HCT116 (cell line): ENCODE measurements at regions not wholly inside any gene's neighbourhood (a gene's known extent, or its start where the extent isn't known, plus 50 kb on each side); places are given as distances from the start of the nearest gene placed in this dataset.
A peak's percentile ranks its signal among the peaks of the same experiment; 100 is the strongest.

ENCODE experiments used
- ATAC-seq: fragments of 200-7000 bp; cut with Tn5 transposase; 2 replicates; pipeline ENCODE4 v1.9.1; 2020; ENCODE audit warnings: mild to moderate bottlenecking, moderate library complexity
- BruUV-seq: library from RNA; stranded (reverse); fragments of 400-500 nt; replicated peaks from 2 replicates; lab custom pipeline; 2021; lab: Mats Ljungman, UMichigan
- CTCF ChIA-PET: fragments of 300-600 bp; sonication (Branson Sonifier 250); formaldehyde crosslinking; loops from one replicate; lab custom pipeline; 2021; ENCODE audit warnings: antibody characterized with exemption; lab: Charles Lee
- POLR2A ChIA-PET: fragments of 300-600, 350-600 bp; sonication (Branson Sonifier 250); formaldehyde crosslinking; loops from one replicate; lab custom pipeline; 2021; ENCODE audit warnings: antibody characterized with exemption; lab: Charles Lee
- RAD21 ChIA-PET, 2 experiments: fragments of 300-600 bp; sonication (Branson Sonifier 250); formaldehyde crosslinking; loops; one replicate each; lab custom pipeline; 2023; ENCODE audit warnings: low total read pairs in 2 of 2; ENCODE audit not compliant: uncharacterized antibody in 2 of 2, unreplicated experiment in 2 of 2, low non-redundant PET in 1 of 2; lab: Charles Lee
- DNase-seq: peaks from one replicate; pipeline ENCODE4 v3.0.0-alpha.2; 2010; ENCODE audit warnings: low read depth, low spot score
- H2AFZ ChIP-seq: fragments of 200-600 bp; shearing (Covaris generic), sonication (generic); 2 replicates; pipeline ENCODE4 v1.6.1; 2017; ENCODE audit warnings: low read depth, mixed run types, mixed read lengths, antibody characterized with exemption, low read length; ENCODE audit not compliant: poor library complexity, severe bottlenecking
- H3K27ac ChIP-seq: 2 replicates; pipeline ENCODE4 v1.5.1; 2012; ENCODE audit warnings: low read depth, low read length
- H3K27me3 ChIP-seq: fragments of 200-600 bp; sonication (generic); 2 replicates; pipeline ENCODE4 v1.6.1; 2016; ENCODE audit warnings: mixed run types, low read length, mixed read lengths; ENCODE audit not compliant: insufficient read depth
- H3K36me3 ChIP-seq, 2 experiments: fragments of 200-500 bp in 1 of 2; fragments of 200-600 bp in 1 of 2; sonication (Bioruptor generic) in 1 of 2; sonication (generic) in 1 of 2; 2 replicates each; pipeline versions ENCODE4 v1.5.1 to v1.6.1; 2014 to 2016; ENCODE audit warnings: low read length in 2 of 2, inconsistent platforms in 1 of 2, mixed read lengths in 1 of 2, mixed run types in 1 of 2; ENCODE audit not compliant: insufficient read depth in 2 of 2, control insufficient read depth in 1 of 2
- H3K4me1 ChIP-seq, 2 experiments: fragments of 200-600 bp in 1 of 2; sonication (generic) in 1 of 2; 2 replicates each; pipeline versions ENCODE4 v1.5.1 to v1.6.1; 2012 to 2017; ENCODE audit warnings: low read length in 2 of 2, inconsistent platforms in 1 of 2, mild to moderate bottlenecking in 1 of 2, mixed read lengths in 1 of 2, mixed run types in 1 of 2, moderate library complexity in 1 of 2; ENCODE audit not compliant: insufficient read depth in 2 of 2, control insufficient read depth in 1 of 2
- H3K4me2 ChIP-seq: fragments of 200-600 bp; sonication (generic); 2 replicates; pipeline ENCODE4 v1.6.1; 2017; ENCODE audit warnings: mixed run types, low read length, mixed read lengths
- H3K4me3 ChIP-seq, 2 experiments: fragments of 200-600 bp in 1 of 2; sonication (generic) in 1 of 2; replicated peaks in 1 of 2; 2 replicates each; pipeline ENCODE4 v1.5.1; 2011 to 2016; ENCODE audit warnings: low read length in 2 of 2, control low read depth in 1 of 2, low read depth in 1 of 2, mild to moderate bottlenecking in 1 of 2, mixed read lengths in 1 of 2, mixed run types in 1 of 2
- H3K79me2 ChIP-seq: fragments of 200-600 bp; sonication (generic); 2 replicates; pipeline ENCODE4 v1.6.1; 2017; ENCODE audit warnings: mild to moderate bottlenecking, mixed run types, low read length, moderate library complexity, mixed read lengths; ENCODE audit not compliant: insufficient read depth
- H3K9ac ChIP-seq: fragments of 200-600 bp; sonication (generic); 2 replicates; pipeline ENCODE4 v1.6.1; 2016; ENCODE audit warnings: low read length, mixed read lengths
- H3K9me2 ChIP-seq: fragments of 200-600 bp; sonication (generic), shearing (Covaris generic); 2 replicates; pipeline ENCODE4 v1.6.1; 2017; ENCODE audit warnings: mixed run types, mild to moderate bottlenecking, moderate library complexity; ENCODE audit not compliant: insufficient read depth
- H3K9me3 ChIP-seq, 2 experiments: fragments of 200-500 bp in 1 of 2; fragments of 200-600 bp in 1 of 2; sonication (Bioruptor generic) in 1 of 2; sonication (generic) in 1 of 2; 2 replicates each; pipeline ENCODE4 v1.6.1; 2014 to 2017; ENCODE audit warnings: low read length in 2 of 2, mixed read lengths in 2 of 2, inconsistent platforms in 1 of 2, low read depth in 1 of 2, mild to moderate bottlenecking in 1 of 2, mixed run types in 1 of 2, moderate library complexity in 1 of 2; ENCODE audit not compliant: control insufficient read depth in 1 of 2, insufficient read depth in 1 of 2
- H4K20me1 ChIP-seq: fragments of 200-600 bp; sonication (generic), shearing (Covaris generic); 2 replicates; pipeline ENCODE4 v1.6.1; 2017; ENCODE audit warnings: mixed run types, mild to moderate bottlenecking, moderate library complexity; ENCODE audit not compliant: insufficient read depth
- CEBPB ChIP-seq: IDR thresholded peaks from 2 replicates; pipeline ENCODE4 v1.6.1; 2012; ENCODE audit warnings: low read depth
- EGR1 ChIP-seq: IDR thresholded peaks from 2 replicates; pipeline ENCODE4 v1.6.1; 2012; ENCODE audit warnings: low read depth
- EZH2 ChIP-seq: fragments of 200-600 bp; sonication (generic); IDR thresholded peaks from 2 replicates; pipeline ENCODE4 v1.6.1; 2017; ENCODE audit warnings: antibody characterized with exemption, mixed run types
- EZH2phosphoT487 ChIP-seq: fragments of 200-600 bp; IDR thresholded peaks from 2 replicates; pipeline ENCODE4 v1.6.1; 2018; ENCODE audit warnings: antibody characterized with exemption, borderline replicate concordance
- FOSL1 ChIP-seq: IDR thresholded peaks from 2 replicates; pipeline ENCODE4 v1.6.1; 2012; ENCODE audit warnings: low read depth
- JUND ChIP-seq: IDR thresholded peaks from 2 replicates; pipeline ENCODE4 v1.6.1; 2012
- POLR2AphosphoS5 ChIP-seq: IDR thresholded peaks from 2 replicates; pipeline ENCODE4 v1.6.1; 2011; ENCODE audit warnings: mild to moderate bottlenecking, low read depth, low read length, moderate library complexity
- RAD21 ChIP-seq: IDR thresholded peaks from 2 replicates; pipeline ENCODE4 v1.6.1; 2012; ENCODE audit warnings: low read depth, mild to moderate bottlenecking
- SIN3A ChIP-seq: IDR thresholded peaks from 2 replicates; pipeline ENCODE4 v1.6.1; 2012; ENCODE audit warnings: low read depth
- SP1 ChIP-seq: IDR thresholded peaks from 2 replicates; pipeline ENCODE4 v1.6.1; 2012; ENCODE audit warnings: low read depth
- SRF ChIP-seq: IDR thresholded peaks from 2 replicates; pipeline ENCODE4 v1.6.1; 2012; ENCODE audit warnings: low read depth
- YY1 ChIP-seq: IDR thresholded peaks from 2 replicates; pipeline ENCODE4 v1.6.1; 2011; ENCODE audit warnings: low read length, low read depth, moderate library complexity, mild to moderate bottlenecking; ENCODE audit not compliant: insufficient replicate concordance; ENCODE audit errors: extremely low read depth
- ZNF274 ChIP-seq: fragments of 200-500 bp; sonication (Bioruptor generic); IDR thresholded peaks from 2 replicates; pipeline ENCODE4 v1.6.1; 2014; ENCODE audit warnings: mild to moderate bottlenecking, low read depth, low read length, inconsistent platforms
- intact Hi-C: fragments of 100-400 bp; cut with micrococcal nuclease; formaldehyde crosslinking; loops from 2 replicates; pipeline ENCODE4 v1.10.0; 2022
- TF ChIP-seq, protein P1 (sequence below): IDR thresholded peaks from 2 replicates; pipeline ENCODE4 v1.6.1; 2012; ENCODE audit warnings: low read depth
- TF ChIP-seq, protein P2 (sequence below): IDR thresholded peaks from 2 replicates; pipeline ENCODE4 v1.6.1; 2012

DNA sequence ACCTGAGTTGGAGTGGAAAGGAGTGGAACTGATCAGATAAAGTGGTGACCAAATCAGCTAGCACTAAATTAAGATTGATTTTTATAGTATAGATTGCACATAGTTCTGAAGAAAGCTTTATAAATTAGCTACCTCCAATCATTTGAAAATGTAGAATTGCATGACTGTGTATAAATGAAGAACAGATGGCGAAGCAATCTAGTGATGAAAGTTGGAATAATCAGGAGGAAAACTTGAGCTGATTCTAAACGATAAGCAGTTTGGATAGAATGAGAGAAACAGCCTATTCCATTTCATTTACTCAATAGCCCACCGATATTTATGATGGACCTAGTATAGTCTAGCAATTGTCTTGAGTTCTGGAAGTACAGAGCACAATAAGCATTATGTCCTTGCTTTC, 661.5 kb downstream of the PLA2G4A start (continued):
- TF ChIP-seq, protein P1, sequence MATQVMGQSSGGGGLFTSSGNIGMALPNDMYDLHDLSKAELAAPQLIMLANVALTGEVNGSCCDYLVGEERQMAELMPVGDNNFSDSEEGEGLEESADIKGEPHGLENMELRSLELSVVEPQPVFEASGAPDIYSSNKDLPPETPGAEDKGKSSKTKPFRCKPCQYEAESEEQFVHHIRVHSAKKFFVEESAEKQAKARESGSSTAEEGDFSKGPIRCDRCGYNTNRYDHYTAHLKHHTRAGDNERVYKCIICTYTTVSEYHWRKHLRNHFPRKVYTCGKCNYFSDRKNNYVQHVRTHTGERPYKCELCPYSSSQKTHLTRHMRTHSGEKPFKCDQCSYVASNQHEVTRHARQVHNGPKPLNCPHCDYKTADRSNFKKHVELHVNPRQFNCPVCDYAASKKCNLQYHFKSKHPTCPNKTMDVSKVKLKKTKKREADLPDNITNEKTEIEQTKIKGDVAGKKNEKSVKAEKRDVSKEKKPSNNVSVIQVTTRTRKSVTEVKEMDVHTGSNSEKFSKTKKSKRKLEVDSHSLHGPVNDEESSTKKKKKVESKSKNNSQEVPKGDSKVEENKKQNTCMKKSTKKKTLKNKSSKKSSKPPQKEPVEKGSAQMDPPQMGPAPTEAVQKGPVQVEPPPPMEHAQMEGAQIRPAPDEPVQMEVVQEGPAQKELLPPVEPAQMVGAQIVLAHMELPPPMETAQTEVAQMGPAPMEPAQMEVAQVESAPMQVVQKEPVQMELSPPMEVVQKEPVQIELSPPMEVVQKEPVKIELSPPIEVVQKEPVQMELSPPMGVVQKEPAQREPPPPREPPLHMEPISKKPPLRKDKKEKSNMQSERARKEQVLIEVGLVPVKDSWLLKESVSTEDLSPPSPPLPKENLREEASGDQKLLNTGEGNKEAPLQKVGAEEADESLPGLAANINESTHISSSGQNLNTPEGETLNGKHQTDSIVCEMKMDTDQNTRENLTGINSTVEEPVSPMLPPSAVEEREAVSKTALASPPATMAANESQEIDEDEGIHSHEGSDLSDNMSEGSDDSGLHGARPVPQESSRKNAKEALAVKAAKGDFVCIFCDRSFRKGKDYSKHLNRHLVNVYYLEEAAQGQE = no peak
- TF ChIP-seq RAD21 (no peak), JUND (no peak), SP1 (no peak), EZH2 (no peak), ZNF274 (no peak), SRF (no peak), EGR1 (no peak), YY1 (no peak), POLR2AphosphoS5 (no peak), CEBPB (no peak)

DNA sequence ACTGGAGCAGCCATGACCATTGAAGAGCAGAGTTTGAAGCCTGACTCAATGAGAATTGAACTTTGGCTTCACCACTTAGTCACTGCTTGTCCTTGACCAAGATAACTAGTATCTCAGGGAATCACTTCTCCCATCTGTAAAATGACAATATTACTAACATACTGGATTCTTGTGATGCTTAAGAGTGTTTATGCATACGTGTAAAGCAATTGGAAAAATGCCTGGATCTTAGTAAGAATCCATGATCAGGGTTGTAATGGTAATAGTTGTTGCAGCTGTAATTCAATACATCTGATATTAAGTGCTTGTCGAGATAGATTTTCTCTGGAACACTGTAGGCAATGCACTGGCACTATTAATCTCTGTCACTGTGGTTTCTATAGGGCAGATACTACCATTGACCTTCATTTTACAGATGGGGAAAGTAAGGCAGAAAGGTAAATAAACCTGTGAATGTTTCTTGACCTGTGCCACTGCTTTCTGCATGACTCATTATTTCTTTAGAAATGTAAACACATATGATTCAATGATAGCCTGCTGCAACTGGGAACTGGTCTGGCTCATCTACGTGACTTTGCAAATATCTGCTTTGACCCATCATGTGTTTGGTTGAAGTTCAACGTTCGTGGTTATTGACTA, 662.5 kb downstream of the PLA2G4A start:
- Histone ChIP-seq H2AFZ (no peak overlapping the region), H3K4me2 (no peak overlapping the region), H3K27ac (no peak overlapping the region), H4K20me1 (no peaks in the 10 kb centered on the region), H3K27me3 (no peaks in the 10 kb centered on the region), H3K36me3 (no peaks in the 10 kb centered on the region), H3K4me3 (no peak overlapping the region), H3K9me3 (no peaks in the 10 kb centered on the region), H3K9me2 (no peaks in the 10 kb centered on the region), H3K4me1 (peaks cover 0 to 4% of the 10 kb centered on the region in 2 experiments; a peak in 1 of 4 replicates), H3K79me2 (no peaks in the 10 kb centered on the region), H3K9ac (no peak overlapping the region)
- ATAC-seq (no peak), DNase-seq (no peak)
- ChIA-PET RAD21 (no interaction called here), CTCF (no interaction called here), POLR2A (no interaction called here)
- TF ChIP-seq FOSL1 (peak; percentile 13; the same call in 1 of the 2 replicates), SIN3A (no peak), POLR2AphosphoS5 (no peak), EZH2phosphoT487 (no peak)
- TF ChIP-seq, protein P2, sequence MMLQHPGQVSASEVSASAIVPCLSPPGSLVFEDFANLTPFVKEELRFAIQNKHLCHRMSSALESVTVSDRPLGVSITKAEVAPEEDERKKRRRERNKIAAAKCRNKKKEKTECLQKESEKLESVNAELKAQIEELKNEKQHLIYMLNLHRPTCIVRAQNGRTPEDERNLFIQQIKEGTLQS = no peak
- intact Hi-C loops = no loop called here
- no TSS peak for BruUV-seq
